ENCODE measurements at regions not wholly inside any gene's neighbourhood (a gene's known extent, or its start where the extent isn't known, plus 50 kb on each side); places are given as distances from the start of the nearest gene placed in this dataset.
"Not testable (repeated sequence)": the region's sequence is repeated elsewhere in the genome, so short reads cannot be mapped to it uniquely, and the experiment has no call there.

DNA sequence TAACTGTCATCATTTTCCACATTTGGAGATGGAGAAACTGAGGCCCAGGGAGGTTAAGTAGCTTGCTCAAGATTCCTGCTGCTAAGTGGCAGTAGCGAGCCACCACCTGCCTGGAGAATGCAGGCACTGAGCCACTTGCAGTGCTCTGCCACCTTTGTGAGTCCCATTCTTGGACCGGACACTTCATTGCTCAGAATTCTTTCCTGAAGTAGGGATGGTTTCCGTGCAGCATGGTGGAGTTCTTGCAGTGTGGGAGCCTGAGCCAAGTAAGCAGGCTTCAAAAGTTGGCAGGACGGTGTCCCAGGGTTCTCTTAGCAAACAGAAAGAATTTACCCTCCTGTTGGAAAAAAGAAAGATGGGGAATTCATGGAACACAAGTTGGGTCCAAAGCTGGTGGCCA is 115.0 kb upstream of the MMADHC start:
- intact Hi-C loops (cut with DNase I), result no loop called here
- no peak for DNase-seq

DNA sequence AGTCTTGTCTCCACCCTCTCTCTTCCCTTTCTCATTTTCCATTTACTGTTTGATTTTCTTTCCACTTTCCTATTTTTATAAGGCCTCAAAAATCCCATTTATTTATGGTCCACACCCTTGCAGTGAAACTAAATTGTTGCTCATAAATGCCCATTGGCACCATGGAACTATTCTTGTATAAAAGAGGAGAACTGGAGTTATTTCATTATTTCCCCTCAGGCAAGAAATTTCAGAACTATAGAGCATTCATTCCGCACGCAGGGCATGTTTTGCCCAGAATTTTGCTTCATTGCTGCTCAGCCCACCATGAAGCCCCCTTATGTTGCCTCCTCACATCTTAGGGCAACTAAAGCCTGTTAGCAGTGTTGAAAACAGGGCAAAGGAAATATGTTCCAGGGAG is 113.7 kb upstream of the MMADHC start:
- intact Hi-C loops (cut with DNase I), result no loop called here

DNA sequence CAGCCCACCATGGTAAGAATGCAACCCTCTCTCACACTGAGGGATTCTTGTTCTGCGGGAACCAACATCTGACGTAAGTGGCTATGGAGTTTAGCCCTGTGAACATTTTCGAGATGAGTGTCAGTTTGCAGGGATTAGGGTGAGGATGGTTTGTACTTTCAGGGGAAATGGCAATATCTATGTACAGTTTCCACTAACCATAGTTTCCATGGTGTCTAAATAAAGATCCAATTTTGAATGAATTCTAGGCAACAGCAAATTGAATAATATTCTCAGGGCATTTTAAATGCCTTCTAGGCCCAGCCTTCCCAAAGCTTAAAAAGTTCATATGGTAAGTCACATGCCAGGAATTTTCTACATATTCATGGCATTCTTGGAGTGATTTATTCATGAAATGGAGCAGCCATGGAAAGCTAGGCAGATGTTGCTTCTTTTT is 105.4 kb upstream of the MMADHC start:
- intact Hi-C loops (cut with DNase I), result no loop called here
- no peak for DNase-seq

More for the DNA sequence above, 113.7 kb upstream of the MMADHC start:
- DNase-seq, result no peak

DNA sequence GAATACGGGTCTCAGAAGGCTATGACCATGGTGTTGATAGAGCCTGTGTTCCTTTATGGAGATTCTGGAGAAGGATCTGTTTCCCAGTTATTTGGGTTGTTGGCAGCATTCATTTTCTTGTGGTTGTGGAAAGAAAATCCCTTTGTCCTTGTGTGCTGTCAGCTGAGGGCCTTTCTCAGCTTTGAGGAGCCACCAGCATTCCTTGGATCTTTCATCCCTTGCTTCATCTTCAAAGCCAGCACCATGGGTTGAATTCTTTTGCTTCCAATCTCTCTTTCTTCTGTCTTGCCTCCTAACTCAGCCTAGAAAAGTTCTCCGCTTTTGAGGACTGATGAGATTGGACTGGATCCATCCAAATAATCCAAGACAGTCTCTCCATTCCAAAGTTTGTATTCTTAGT is 103.2 kb upstream of the MMADHC start:
- intact Hi-C loops (cut with DNase I), result no loop called here
- no peak for DNase-seq

DNA sequence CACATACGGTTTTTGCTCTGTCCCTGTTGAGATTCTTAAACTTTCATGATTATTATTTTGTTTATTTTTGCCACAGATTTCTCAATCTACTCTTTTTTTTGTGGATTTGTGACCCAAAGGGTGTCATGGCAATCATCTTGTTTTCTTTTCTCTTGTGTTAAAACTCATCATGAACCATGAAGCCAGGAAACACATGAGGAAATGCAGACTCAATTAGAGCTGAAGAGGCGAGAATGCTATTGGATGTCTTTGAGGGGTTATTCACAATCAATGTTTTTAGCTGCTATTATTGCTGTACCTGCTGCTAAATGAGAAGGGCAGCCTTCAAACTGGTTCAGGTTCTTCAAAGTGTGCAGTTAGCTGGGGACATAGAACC is 99.5 kb upstream of the MMADHC start:
- DNase-seq, result no peak
- intact Hi-C loops (cut with DNase I), result no loop called here

DNA sequence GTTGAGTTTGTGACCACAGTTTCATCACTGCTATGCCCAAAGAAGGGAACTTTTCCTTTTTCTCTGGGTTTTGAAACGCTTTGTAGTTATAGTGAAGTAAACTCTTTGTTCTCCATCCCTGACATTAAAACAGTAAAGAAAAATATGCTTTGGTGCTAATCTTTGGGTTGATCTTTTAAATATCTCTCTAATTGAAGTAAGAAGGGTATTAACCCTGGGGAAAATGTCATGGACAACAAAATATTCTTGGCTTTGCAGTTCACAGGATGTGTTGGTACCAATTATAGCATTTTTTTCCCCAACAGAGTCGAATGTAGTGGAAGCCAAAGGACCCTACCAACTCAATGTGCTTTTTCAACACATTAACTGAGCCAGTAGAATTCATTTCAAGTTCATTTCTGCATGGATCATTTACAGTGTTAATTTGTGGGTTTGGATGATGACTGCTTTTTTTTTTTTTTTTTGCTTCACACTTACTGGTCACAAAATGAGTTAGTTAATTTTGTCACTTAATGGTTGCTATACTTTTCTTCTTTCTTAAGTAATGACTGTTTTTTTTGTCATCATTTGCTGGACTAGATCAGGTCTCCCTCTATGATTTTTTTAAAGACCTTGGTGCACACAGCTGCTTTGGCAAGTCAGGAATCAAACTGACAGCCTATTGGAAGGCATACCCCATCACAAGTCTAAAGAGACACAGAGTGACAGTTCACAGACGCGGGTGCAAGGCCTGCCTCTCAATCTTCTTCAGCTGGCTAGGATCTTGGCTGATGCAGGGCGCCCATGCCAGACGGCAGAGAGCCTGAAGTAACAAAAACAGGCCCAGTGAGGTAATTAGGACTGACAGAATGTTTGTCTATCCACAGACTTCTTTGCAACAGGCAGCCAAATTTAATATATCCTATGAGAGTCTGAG is 98.8 kb upstream of the MMADHC start:
- DNase-seq, result no peak
- intact Hi-C loops (cut with DNase I), result no loop called here

DNA sequence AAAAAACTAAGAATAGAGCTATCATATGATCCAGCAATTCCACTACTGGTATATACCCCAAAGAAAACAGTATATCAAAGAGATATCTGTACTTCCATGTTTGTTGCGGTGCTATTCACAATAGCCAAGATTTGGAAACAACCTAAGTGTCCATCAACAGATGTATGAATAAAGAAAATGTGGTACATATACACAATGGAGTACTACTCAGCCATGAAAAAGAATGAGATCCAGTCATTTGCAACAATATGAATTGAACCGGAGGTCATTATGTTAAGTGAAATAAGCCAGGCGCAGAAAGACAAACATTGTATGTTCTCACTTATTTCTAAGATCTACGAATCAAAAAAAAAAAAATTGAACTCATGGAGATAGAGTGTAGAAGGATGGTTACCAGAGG is 97.8 kb upstream of the MMADHC start:
- intact Hi-C loops (cut with DNase I); DNase-seq: not testable (repeated sequence)

DNA sequence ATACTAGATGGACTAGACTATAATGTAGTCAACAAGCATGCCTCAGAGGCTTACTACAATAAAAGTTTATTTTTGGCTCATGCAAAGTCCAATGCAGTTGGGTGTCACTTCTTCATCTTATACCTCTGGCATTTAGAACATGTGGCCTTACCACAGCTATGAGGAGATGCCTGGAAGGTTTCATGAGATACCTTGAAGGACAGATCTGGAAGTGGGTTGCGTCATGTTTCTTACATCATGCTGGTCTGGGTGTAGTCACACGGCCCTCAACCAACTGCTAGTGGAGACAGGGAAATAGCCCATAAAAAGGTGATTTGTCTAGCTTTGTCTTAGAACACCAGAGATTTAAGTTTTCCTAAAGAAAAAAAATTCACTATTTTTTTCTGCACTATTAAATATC is 91.7 kb upstream of the MMADHC start:
- intact Hi-C loops (cut with DNase I), result no loop called here
- no peak for DNase-seq

DNA sequence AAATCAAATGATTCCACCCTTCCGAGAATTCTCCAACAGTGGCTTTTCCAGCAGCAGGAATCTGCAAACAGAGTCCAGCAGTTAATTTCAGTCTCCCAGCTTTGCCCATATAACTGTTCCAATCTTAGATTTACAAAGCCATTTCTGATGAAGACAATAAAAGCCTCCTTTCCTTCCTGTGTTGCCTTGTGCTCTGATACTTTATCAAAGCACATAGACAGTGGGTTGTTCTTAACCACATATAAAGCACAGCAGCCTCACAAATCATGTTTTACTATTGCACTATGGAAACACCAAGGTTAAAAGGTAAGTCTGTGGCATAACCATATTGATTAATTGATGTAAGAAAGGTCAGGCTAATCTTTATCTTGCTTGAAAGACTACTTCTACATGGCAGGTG is 89.8 kb upstream of the MMADHC start:
- intact Hi-C loops (cut with DNase I), result no loop called here
- no peak for DNase-seq

DNA sequence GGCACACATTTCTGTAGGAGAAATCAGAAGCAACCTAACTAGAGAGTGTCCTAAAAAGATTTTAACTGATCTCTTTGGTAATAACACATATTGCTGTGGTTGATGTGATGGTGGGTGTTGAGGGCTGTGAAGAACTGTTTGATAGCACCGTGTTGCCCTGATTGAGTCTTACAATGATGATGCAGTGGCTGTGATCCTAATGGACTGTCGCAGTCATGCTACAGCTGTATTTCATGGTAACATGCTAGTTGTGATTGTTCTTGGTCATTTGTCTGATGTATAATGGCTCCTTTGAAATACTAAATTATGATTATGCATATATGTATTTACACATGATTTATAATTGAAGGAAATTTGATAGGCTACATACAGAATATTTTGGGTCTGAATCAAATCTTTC is 82.5 kb upstream of the MMADHC start:
- intact Hi-C loops (cut with DNase I), result no loop called here
- no peak for DNase-seq

DNA sequence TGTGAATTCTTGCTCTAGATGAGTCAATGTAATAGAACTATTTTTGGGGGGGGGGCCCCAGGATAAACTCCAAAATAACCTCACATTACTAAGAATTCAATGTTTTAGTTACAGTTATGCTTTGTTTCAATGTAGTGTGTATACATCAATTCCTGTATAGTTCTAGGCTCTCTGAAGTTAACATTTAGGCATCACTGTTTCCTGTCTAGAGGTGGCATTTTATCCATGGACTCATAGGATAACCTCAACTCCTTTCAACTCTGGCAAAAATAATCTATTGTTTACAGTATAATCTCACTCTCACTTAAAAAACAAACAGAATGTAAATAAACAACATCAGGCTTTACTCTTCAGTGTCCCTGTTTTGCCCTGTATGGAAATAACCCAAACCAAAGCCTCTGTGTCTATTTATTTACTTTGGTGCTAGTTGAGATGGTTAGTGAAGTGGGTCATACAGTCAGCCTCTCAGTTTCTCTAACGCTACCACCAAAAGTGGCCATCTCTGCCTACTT is 79.3 kb upstream of the MMADHC start:
- DNase-seq, result no peak
- intact Hi-C loops (cut with DNase I), result no loop called here

DNA sequence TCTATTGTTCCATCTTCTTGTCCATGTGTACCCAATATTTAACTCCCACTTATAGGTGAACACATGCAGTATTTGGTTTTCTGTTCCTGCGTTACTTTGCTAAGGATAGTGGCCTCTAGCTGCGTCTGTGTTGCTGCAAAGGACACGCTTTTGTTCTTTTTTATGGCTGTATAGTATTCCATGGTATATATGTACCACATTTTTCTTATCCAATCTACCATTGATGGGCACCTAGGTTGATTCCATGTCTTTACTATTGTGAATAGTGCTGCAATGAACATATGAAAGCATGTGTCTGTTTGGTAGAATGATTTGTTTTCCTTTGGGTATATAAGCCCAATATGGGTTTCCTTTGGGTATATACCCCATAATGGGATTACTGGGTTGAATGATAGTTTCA is 77.3 kb upstream of the MMADHC start:
- intact Hi-C loops (cut with DNase I), result no loop called here
- DNase-seq, result no peak

DNA sequence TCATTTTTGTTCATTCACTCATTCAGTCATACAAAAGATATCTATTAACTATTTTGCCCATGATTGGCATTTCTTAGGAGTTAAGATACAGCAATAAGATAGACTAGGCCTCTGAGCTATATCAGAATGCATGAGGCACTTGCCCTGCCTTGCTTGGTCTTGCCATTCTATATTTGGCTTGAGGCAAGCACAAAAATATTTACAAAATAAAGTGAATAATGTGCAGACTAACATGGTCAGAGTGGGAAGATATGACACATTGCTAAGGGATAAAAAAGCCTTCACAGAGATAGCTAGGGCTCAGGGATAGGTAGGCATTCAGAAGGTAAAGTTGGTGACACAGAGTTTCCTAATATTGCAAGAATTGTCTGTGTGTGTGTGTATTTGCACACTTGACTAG is 75.0 kb upstream of the MMADHC start:
- DNase-seq, result no peak
- intact Hi-C loops (cut with DNase I), result no loop called here

DNA sequence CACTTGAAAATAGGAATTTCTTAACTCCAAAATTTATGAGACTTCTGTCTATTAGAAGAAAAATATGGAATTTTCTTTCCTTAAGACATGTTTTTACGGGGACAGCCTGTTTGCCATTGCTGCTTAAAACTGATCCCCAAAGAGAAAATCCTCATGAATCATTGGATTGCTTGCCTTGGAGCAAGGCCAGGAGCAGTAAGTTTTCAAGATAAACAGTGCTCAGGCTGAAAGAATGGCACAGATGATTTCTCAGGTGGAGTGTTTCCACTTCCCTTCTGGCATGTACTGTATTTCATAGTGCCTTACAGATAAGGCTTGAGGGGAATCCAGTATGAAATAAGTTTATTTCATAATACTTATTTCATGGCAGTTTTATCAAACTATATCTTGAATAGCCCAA is 74.3 kb upstream of the MMADHC start:
- intact Hi-C loops (cut with DNase I), result no loop called here
- no peak for DNase-seq

DNA sequence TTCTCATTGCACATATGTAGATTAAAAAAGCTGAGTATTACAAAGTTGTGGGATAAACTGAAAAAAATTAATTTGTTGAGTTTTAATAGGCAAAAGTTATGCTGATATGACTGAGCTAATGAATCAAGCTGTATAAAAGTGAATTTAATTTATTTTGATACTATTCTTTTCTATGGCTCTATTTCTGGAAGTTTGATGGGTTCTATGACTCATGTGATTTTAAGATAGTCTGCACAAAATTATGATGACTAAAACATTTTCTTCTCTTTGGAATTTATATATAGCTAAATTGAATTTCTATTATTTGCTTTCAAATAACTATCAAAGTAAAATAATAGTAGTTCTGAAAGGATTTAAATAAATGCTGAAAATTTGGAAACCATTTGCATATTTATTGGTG is 71.0 kb upstream of the MMADHC start:
- intact Hi-C loops (cut with DNase I), result no loop called here
- DNase-seq, result no peak

DNA sequence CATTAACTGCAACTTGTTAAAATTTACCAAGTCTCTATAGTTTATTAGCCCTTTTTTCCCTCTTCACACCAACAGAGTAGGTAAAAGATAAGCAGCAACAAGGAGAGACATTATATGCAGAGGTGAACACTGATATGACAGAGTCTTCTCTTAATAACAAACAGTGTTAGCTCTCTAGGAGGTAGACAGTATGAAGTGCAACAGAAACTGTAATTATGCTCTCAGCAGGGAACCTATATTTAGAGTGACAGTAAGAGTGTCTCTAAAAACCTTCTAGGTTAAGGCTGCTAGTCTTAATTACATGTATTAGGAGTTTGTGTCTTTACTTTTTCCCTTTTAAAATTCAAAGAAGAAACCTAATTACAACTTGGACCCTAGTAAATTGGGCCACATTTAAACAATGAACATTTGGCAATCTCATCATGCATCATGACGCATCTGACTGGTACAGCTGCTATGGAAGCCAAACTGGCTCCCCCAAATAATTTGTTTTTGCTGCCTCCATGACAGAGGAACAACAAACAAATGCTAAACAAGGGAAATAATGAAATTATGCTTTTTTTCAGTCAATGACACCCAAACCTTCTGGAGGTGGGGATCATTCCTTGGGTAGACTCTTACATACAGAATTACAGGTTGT is 69.9 kb upstream of the MMADHC start:
- intact Hi-C loops (cut with DNase I), result no loop called here
- no peak for DNase-seq

DNA sequence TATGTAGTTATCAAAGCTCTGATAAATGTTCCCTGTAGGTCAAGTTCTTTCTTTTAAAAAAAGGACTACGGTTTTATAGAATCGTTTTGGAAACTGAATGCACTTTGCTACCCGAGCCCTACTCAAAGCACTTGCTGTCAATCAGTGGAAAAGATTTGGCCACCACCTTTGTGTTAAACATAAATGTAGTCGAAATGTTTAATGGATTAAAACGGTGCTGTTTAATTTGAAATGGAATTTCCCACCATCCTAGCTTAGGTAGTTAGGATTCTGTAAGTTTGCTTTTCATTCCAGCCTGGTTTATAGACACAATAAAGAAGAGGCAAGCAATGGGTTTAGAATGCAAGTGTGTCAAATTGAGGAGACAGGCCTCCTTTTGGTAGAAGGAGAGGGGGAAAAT is 69.4 kb upstream of the MMADHC start:
- intact Hi-C loops (cut with DNase I), result no loop called here
- DNase-seq, result no peak

DNA sequence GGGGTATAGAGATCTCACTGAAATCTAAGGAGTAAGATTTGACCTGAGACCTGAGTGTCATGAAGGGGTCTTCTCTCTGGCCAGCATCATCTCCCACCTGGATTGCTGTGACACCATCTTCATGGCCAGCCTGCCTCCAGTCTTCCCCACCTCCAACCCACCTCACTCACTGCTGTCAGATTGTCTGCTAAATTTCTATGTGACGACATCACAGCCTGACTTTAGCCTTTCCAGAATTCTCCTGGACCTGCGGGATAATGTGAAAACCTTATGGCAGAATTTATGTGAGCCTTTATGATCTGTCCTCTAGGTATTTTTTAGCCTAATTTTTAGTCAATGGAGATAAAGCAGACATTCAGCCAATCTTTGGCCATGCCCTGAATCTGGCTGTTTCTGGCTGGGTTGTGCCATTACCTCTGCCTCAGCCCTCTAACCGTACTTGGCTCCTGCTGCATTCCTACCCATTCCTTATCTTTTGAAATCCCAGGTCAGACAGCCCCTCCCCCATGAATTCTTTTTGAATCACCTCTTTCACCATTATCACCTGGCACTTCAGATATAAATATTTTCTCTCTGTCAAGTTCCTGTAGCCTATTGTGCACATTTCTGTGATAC is 66.4 kb upstream of the MMADHC start:
- intact Hi-C loops (cut with DNase I), result no loop called here

DNA sequence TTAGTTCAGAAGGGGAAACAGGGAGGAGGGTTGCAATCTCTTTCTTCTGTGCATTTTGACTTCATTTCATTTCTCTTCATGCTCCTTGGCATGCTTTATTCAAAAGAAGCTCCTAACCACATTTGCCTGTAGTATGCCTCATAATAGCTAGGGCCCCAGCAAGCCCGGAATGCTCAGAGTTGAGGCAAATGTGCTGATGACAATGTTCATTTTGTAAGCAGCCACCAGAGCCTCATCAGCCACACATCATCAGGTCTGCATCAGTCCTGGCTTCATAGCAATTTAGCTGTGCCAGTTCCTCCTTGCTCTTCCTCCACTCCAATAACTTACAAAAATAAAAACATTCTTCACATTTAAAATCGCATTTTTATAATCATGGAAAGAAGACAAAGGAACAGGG is 65.4 kb upstream of the MMADHC start:
- DNase-seq, result no peak
- intact Hi-C loops (cut with DNase I), result no loop called here

More for the DNA sequence above, 66.4 kb upstream of the MMADHC start:
- no peak for DNase-seq

DNA sequence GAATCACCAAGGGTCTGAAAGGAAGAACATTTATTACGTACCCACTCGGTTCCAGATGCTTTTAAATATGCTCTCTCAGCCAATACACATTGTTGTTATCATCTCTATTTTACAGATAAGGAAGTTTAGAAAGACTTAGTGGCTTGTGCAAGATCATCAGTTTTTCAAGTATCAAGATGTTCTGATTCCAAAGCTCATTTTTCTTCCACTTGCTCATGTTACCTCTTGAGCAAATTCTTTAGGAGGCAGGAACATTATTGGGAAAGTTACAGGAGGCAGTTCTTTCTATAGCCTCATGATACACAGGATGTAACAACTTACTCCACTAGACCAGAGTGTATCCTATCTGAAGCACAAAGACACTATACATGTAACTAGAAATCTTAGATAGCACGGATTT is 65.0 kb upstream of the MMADHC start:
- intact Hi-C loops (cut with DNase I), result no loop called here

DNA sequence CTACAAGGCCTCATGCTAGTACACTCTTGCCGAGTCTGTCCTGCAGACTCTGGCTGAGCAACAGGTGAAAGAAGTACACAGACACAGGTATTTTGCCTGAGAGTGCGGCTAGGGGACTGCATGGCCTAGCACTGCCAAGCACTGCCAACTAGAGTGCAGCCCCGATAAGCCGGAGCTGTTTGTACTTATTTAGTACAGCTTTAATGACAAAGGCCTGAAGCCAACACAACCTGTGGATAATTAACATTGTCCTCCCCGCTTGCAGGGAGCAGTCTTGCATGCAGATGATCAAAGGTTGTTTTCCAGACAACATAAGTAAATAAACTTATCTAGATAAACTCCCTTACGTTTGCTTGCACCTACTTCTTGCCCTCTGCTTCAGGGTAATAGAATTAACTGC is 63.7 kb upstream of the MMADHC start:
- intact Hi-C loops (cut with DNase I), result no loop called here
- peak in 1 of 10 donors; percentile 54 for DNase-seq

More for the DNA sequence above, 65.0 kb upstream of the MMADHC start:
- DNase-seq, result no peak

DNA sequence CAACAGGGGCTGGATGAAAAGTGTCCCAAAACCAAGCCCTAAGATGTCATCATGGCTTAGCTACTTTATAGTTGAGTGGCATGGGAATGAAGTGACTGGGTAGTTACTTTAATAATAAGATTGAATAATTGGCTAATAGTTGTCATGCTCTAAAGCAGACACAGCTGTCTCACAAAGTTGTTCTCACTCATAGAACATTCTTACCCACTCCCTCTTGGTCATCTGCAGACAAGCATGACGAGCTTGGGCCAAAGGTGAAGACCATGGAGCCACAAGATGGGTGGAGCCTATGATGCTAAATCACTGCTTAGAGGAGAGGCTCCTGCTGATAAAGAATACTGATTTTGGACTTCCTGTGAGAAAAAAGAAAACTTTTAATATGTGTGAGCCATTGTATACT is 62.4 kb upstream of the MMADHC start:
- intact Hi-C loops (cut with DNase I), result no loop called here
- DNase-seq, result no peak
